CD14-positive monocyte (primary cell): ENCODE measurements at regions not wholly inside any gene's neighbourhood (a gene's known extent, or its start where the extent isn't known, plus 50 kb on each side); places are given as distances from the start of the nearest gene placed in this dataset.

Source experiments
- DNase-seq, 3 donors: peaks; one replicate each; pipeline ENCODE4 v3.0.0-alpha.2; 2011 to 2022
- H2AFZ ChIP-seq: 2 replicates; pipeline ENCODE4 v1.6.0; 2012; ENCODE audit warnings: mild to moderate bottlenecking, low read depth, low read length, inconsistent platforms; ENCODE audit not compliant: insufficient read depth, poor library complexity, severe bottlenecking
- H3K27ac ChIP-seq, 2 donors: 1 replicate in 1 of 2; 2 replicates in 1 of 2; pipeline ENCODE4 v1.5.1; 2012 to 2013; ENCODE audit warnings: low read length in 2 of 2, control low read depth in 1 of 2, inconsistent platforms in 1 of 2, low read depth in 1 of 2, mild to moderate bottlenecking in 1 of 2
- H3K27me3 ChIP-seq, 2 donors: one replicate each; pipeline versions ENCODE4 v1.6.0 to v1.6.1; 2011 to 2013; ENCODE audit warnings: low read length in 2 of 2; ENCODE audit not compliant: control insufficient read depth in 2 of 2, insufficient read depth in 2 of 2
- H3K36me3 ChIP-seq, 2 donors: replicated peaks in 1 of 2; 1 replicate in 1 of 2; 2 replicates in 1 of 2; pipeline versions ENCODE4 v1.5.1 to v1.6.1; 2012 to 2013; ENCODE audit warnings: low read length in 2 of 2, control low read depth in 1 of 2, inconsistent platforms in 1 of 2, mild to moderate bottlenecking in 1 of 2; ENCODE audit not compliant: insufficient read depth in 2 of 2, control insufficient read depth in 1 of 2
- H3K4me1 ChIP-seq, 2 donors: 1 replicate in 1 of 2; 2 replicates in 1 of 2; pipeline versions ENCODE4 v1.5.1 to v1.6.1; 2012 to 2013; ENCODE audit warnings: low read length in 2 of 2, control low read depth in 1 of 2, inconsistent platforms in 1 of 2, mild to moderate bottlenecking in 1 of 2, moderate library complexity in 1 of 2; ENCODE audit not compliant: insufficient read depth in 2 of 2, control insufficient read depth in 1 of 2
- H3K4me2 ChIP-seq: replicated peaks from 2 replicates; pipeline ENCODE3; 2012; ENCODE audit warnings: low read length, moderate library complexity, mild to moderate bottlenecking; ENCODE audit not compliant: poor library complexity, severe bottlenecking; ENCODE audit errors: extremely low read depth
- H3K4me3 ChIP-seq, 3 experiments: fragments of 200-600 bp in 1 of 3; sonication (generic) in 1 of 3; replicated peaks in 1 of 3; 1 replicate in 2 of 3; 2 replicates in 1 of 3; pipeline ENCODE4 v1.5.1; 2011 to 2013; ENCODE audit warnings: low read length in 3 of 3, mild to moderate bottlenecking in 3 of 3, control low read depth in 2 of 3, low read depth in 2 of 3, inconsistent platforms in 1 of 3, moderate library complexity in 1 of 3
- H3K79me2 ChIP-seq: 2 replicates; pipeline ENCODE4 v1.6.0; 2012; ENCODE audit warnings: mild to moderate bottlenecking, control low read depth, inconsistent platforms, low read length, moderate library complexity; ENCODE audit not compliant: insufficient read depth
- H3K9ac ChIP-seq: 2 replicates; pipeline ENCODE4 v1.6.0; 2017; ENCODE audit warnings: low read length, mild to moderate bottlenecking; ENCODE audit not compliant: insufficient read depth, poor library complexity, severe bottlenecking
- H3K9me3 ChIP-seq, 2 donors: replicated peaks in 1 of 2; 1 replicate in 1 of 2; 2 replicates in 1 of 2; pipeline versions ENCODE4 v1.5.1 to v1.6.1; 2012 to 2013; ENCODE audit warnings: low read length in 2 of 2, control low read depth in 1 of 2; ENCODE audit not compliant: control insufficient read depth in 1 of 2, insufficient read depth in 1 of 2
- H4K20me1 ChIP-seq: 2 replicates; pipeline ENCODE4 v1.6.0; 2012; ENCODE audit warnings: mild to moderate bottlenecking, low read length, control low read depth, moderate library complexity; ENCODE audit not compliant: insufficient read depth
- H3K27ac Mint-ChIP-seq, 7 donors: one replicate each; pipeline ENCODE4 v1.8.0; 2020; ENCODE audit warnings: mild to moderate bottlenecking in 7 of 7, mixed read lengths in 7 of 7, moderate library complexity in 6 of 7, inconsistent platforms in 2 of 7
- H3K27me3 Mint-ChIP-seq, 3 donors: one replicate each; pipeline ENCODE4 v1.8.0; 2021 to 2022; ENCODE audit warnings: low read depth in 3 of 3, mild to moderate bottlenecking in 3 of 3, mixed read lengths in 3 of 3, moderate library complexity in 3 of 3, inconsistent platforms in 1 of 3
- H3K36me3 Mint-ChIP-seq, 2 donors: one replicate each; pipeline ENCODE4 v1.8.0; 2020; ENCODE audit warnings: mixed read lengths in 2 of 2, inconsistent platforms in 1 of 2, mild to moderate bottlenecking in 1 of 2
- H3K4me1 Mint-ChIP-seq: one replicate; pipeline ENCODE4 v1.8.0; 2020; ENCODE audit warnings: mild to moderate bottlenecking, mixed read lengths
- H3K4me3 Mint-ChIP-seq, 2 donors: one replicate each; pipeline ENCODE4 v1.8.0; 2020; ENCODE audit warnings: mild to moderate bottlenecking in 2 of 2, mixed read lengths in 2 of 2, moderate library complexity in 1 of 2
- H3K9me3 Mint-ChIP-seq, 7 donors: one replicate each; pipeline ENCODE4 v1.8.0; 2020 to 2022; ENCODE audit warnings: mixed read lengths in 7 of 7, mild to moderate bottlenecking in 6 of 7, moderate library complexity in 6 of 7, inconsistent platforms in 2 of 7
- CTCF ChIP-seq: fragments of 200-600 bp; IDR thresholded peaks from one replicate; pipeline ENCODE4 v1.8.0; 2022; ENCODE audit warnings: antibody characterized with exemption, mild to moderate bottlenecking
- WGBS: methylation state at CpG from one replicate; pipeline ENCODE4 v1.1.5; 2013; ENCODE audit warnings: missing lambda C conversion rate; ENCODE audit not compliant: insufficient coverage; 5-methylcytosine and 5-hydroxymethylcytosine counted together
- intact Hi-C, 2 donors: fragments of 100-400 bp; cut with micrococcal nuclease; formaldehyde crosslinking; loops; one replicate each; pipeline versions ENCODE4 v1.15.0 to v1.15.1; 2023

- Histone ChIP-seq H4K20me1 (no peaks in the 10 kb centered on the region), H2AFZ (no peak overlapping the region), H3K4me2 (no peak overlapping the region), H3K36me3 (no peaks in the 10 kb centered on the region), H3K9ac (no peak overlapping the region), H3K27ac (no peak overlapping the region), H3K79me2 (no peaks in the 10 kb centered on the region), H3K4me3 (no peak overlapping the region), H3K27me3 (no peaks in the 10 kb centered on the region), H3K9me3 (no peaks in the 10 kb centered on the region), H3K4me1 (no peaks in the 10 kb centered on the region)
- intact Hi-C loops = no loop called here
- no peak for TF ChIP-seq CTCF
- Mint-ChIP-seq H3K27me3 (no peaks in the 10 kb centered on the region), H3K27ac (no peak overlapping the region), H3K9me3 (peaks cover 0 to 2% (median 0%) of the 10 kb centered on the region in 7 donors), H3K4me1 (no peaks in the 10 kb centered on the region), H3K36me3 (no peaks in the 10 kb centered on the region), H3K4me3 (no peak overlapping the region)
- DNase-seq = no peak
- no CpG with 5 or more reads among the region's 1 CpG for WGBS
Measured at GRCh38 chr11:81022057-81022456, 1581.2 kb upstream of the TENM4 start.

- H3K4me3 Mint-ChIP-seq = no peak overlapping the region
- no peak overlapping the region for H3K27ac Mint-ChIP-seq
- Histone ChIP-seq H3K27ac (no peak overlapping the region), H3K9me3 (no peaks in the 10 kb centered on the region), H3K4me1 (no peaks in the 10 kb centered on the region), H2AFZ (no peak overlapping the region), H3K9ac (no peak overlapping the region), H3K79me2 (no peaks in the 10 kb centered on the region), H4K20me1 (no peaks in the 10 kb centered on the region), H3K4me2 (no peak overlapping the region), H3K4me3 (no peak overlapping the region), H3K27me3 (no peaks in the 10 kb centered on the region), H3K36me3 (no peaks in the 10 kb centered on the region)
- no CpG with 5 or more reads among the region's 3 CpGs for WGBS
- intact Hi-C loops = no loop called here
- H3K4me1 Mint-ChIP-seq = no peaks in the 10 kb centered on the region
- peaks cover 0 to 1% (median 0%) of the 10 kb centered on the region in 7 donors for H3K9me3 Mint-ChIP-seq
- TF ChIP-seq CTCF = no peak
- H3K27me3 Mint-ChIP-seq = no peaks in the 10 kb centered on the region
- DNase-seq = no peak
- no peaks in the 10 kb centered on the region for H3K36me3 Mint-ChIP-seq
Measured at GRCh38 chr11:81010631-81011030, 1569.8 kb upstream of the TENM4 start.
